Activated CD4-positive, CD25-positive, alpha-beta regulatory T cell treated with anti-CD3 and anti-CD28 coated beads, Interleukin-2, amount 50 U/mL, for 16 hours (primary cell): ENCODE measurements at regions not wholly inside any gene's neighbourhood (a gene's known extent, or its start where the extent isn't known, plus 50 kb on each side); places are given as distances from the start of the nearest gene placed in this dataset.

Experiments
- DNase-seq: peaks from one replicate; pipeline ENCODE4 v3.0.0-alpha.2; 2020; ENCODE audit warnings: low read depth, low spot score

- no peak for DNase-seq
Measured at GRCh38 chr20:60680554-60680953, 571.5 kb upstream of the CDH4 start.

GRCh38 chr20:60687213-60687612 is 564.8 kb upstream of the CDH4 start:
- no peak for DNase-seq

GRCh38 chr20:60690771-60691170 is 561.3 kb upstream of the CDH4 start:
- DNase-seq = no peak

GRCh38 chr20:60691966-60692615 is 560.0 kb upstream of the CDH4 start:
- DNase-seq = no peak

GRCh38 chr20:60693496-60694133 is 558.4 kb upstream of the CDH4 start:
- no peak for DNase-seq

GRCh38 chr20:60694763-60695162 is 557.3 kb upstream of the CDH4 start:
- no peak for DNase-seq

GRCh38 chr20:60695226-60696000 is 556.6 kb upstream of the CDH4 start:
- no peak for DNase-seq

- DNase-seq = no peak
Measured at GRCh38 chr20:60697252-60697651, 554.8 kb upstream of the CDH4 start.

GRCh38 chr20:60700728-60701127 is 551.3 kb upstream of the CDH4 start:
- DNase-seq = no peak

GRCh38 chr20:60704147-60704546 is 547.9 kb upstream of the CDH4 start:
- DNase-seq = no peak

- no peak for DNase-seq
Measured at GRCh38 chr20:60713396-60713795, 538.7 kb upstream of the CDH4 start.

GRCh38 chr20:60715172-60715571 is 536.9 kb upstream of the CDH4 start:
- no peak for DNase-seq

GRCh38 chr20:60718743-60719480 is 533.1 kb upstream of the CDH4 start:
- DNase-seq = no peak

- no peak for DNase-seq
Measured at GRCh38 chr20:60725311-60725906, 526.7 kb upstream of the CDH4 start.

- no peak for DNase-seq
Measured at GRCh38 chr20:60727425-60727824, 524.6 kb upstream of the CDH4 start.

GRCh38 chr20:60728705-60729104 is 523.4 kb upstream of the CDH4 start:
- DNase-seq = no peak

- no peak for DNase-seq
Measured at GRCh38 chr20:60729135-60729900, 522.7 kb upstream of the CDH4 start.

- DNase-seq = no peak
Measured at GRCh38 chr20:60732322-60732721, 519.7 kb upstream of the CDH4 start.

- DNase-seq = no peak
Measured at GRCh38 chr20:60748086-60748485, 504.0 kb upstream of the CDH4 start.

- DNase-seq = no peak
Measured at GRCh38 chr20:60749804-60750602, 502.1 kb upstream of the CDH4 start.
